Nephron progenitor cell (in vitro differentiated cells): ENCODE measurements at regions not wholly inside any gene's neighbourhood (a gene's known extent, or its start where the extent isn't known, plus 50 kb on each side); places are given as distances from the start of the nearest gene placed in this dataset.
A peak's percentile ranks its signal among the peaks of the same experiment; 100 is the strongest.

Experiments
- DNase-seq: peaks from one replicate; pipeline ENCODE4 v3.0.0; 2021
- H3K27ac Mint-ChIP-seq: 2 replicates; pipeline ENCODE4 v1.8.0; 2021; ENCODE audit warnings: mild to moderate bottlenecking, moderate library complexity, mixed read lengths
- H3K27me3 Mint-ChIP-seq: 2 replicates; pipeline ENCODE4 v1.8.0; 2021; ENCODE audit warnings: mild to moderate bottlenecking, low read depth, mixed read lengths; ENCODE audit not compliant: poor library complexity
- H3K36me3 Mint-ChIP-seq: 2 replicates; pipeline ENCODE4 v1.8.0; 2021; ENCODE audit warnings: low read depth, mixed read lengths
- H3K4me1 Mint-ChIP-seq: 2 replicates; pipeline ENCODE4 v1.8.0; 2021; ENCODE audit warnings: mixed read lengths
- H3K4me3 Mint-ChIP-seq: 2 replicates; pipeline ENCODE4 v1.8.0; 2021; ENCODE audit warnings: mild to moderate bottlenecking, moderate library complexity, mixed read lengths
- H3K9me3 Mint-ChIP-seq: 2 replicates; pipeline ENCODE4 v1.8.0; 2021; ENCODE audit warnings: mild to moderate bottlenecking, moderate library complexity, mixed read lengths
- CTCF ChIP-seq: fragments of 200-600 bp; sonication (generic); IDR thresholded peaks from 2 replicates; pipeline ENCODE4 v1.5.0; 2021; ENCODE audit warnings: antibody characterized with exemption

- H3K4me3 Mint-ChIP-seq: no peak overlapping the region
- H3K27me3 Mint-ChIP-seq: peaks cover 10% of the 10 kb centered on the region
- no peaks in the 10 kb centered on the region for H3K9me3 Mint-ChIP-seq
- H3K27ac Mint-ChIP-seq: no peak overlapping the region
- TF ChIP-seq CTCF: no peak
- H3K36me3 Mint-ChIP-seq: no peaks in the 10 kb centered on the region
- no peaks in the 10 kb centered on the region for H3K4me1 Mint-ChIP-seq
- peak; percentile 20 for DNase-seq
Observed at GRCh38 chr17:74099442-74100340, 103.8 kb upstream of the RPL38 start.

- Mint-ChIP-seq H3K27ac (no peak overlapping the region), H3K9me3 (no peaks in the 10 kb centered on the region), H3K27me3 (peaks cover 15% of the 10 kb centered on the region), H3K36me3 (no peaks in the 10 kb centered on the region), H3K4me1 (peaks cover 29% of the 10 kb centered on the region), H3K4me3 (no peak overlapping the region)
- no peak for DNase-seq
- TF ChIP-seq CTCF: no peak
Observed at GRCh38 chr17:74104921-74105320, 98.6 kb upstream of the RPL38 start.

- H3K9me3 Mint-ChIP-seq: no peaks in the 10 kb centered on the region
- DNase-seq: no peak
- H3K4me3 Mint-ChIP-seq: no peak overlapping the region
- H3K36me3 Mint-ChIP-seq: no peaks in the 10 kb centered on the region
- H3K4me1 Mint-ChIP-seq: peaks cover 43% of the 10 kb centered on the region
- TF ChIP-seq CTCF: no peak
- H3K27me3 Mint-ChIP-seq: peaks cover 18% of the 10 kb centered on the region
- H3K27ac Mint-ChIP-seq: no peak overlapping the region
Observed at GRCh38 chr17:74107107-74107506, 96.4 kb upstream of the RPL38 start.

- DNase-seq: no peak
Observed at GRCh38 chr17:74108126-74108705, 95.3 kb upstream of the RPL38 start.

GRCh38 chr17:74110467-74110866 is 93.0 kb upstream of the RPL38 start:
- peaks cover 20% of the 10 kb centered on the region for H3K27me3 Mint-ChIP-seq
- DNase-seq: peak; percentile 53
- H3K4me1 Mint-ChIP-seq: peaks cover 63% of the 10 kb centered on the region
- no peak overlapping the region for H3K4me3 Mint-ChIP-seq
- peaks cover 3% of the 10 kb centered on the region for H3K9me3 Mint-ChIP-seq
- TF ChIP-seq CTCF: no peak
- H3K27ac Mint-ChIP-seq: peak overlapping the region; percentile 70
- no peaks in the 10 kb centered on the region for H3K36me3 Mint-ChIP-seq

More at GRCh38 chr17:74108126-74108705, 95.3 kb upstream of the RPL38 start:
- peaks cover 3% of the 10 kb centered on the region for H3K9me3 Mint-ChIP-seq
- H3K36me3 Mint-ChIP-seq: no peaks in the 10 kb centered on the region
- H3K27me3 Mint-ChIP-seq: peaks cover 19% of the 10 kb centered on the region
- H3K4me3 Mint-ChIP-seq: peak overlapping the region; percentile 15
- no peak overlapping the region for H3K27ac Mint-ChIP-seq
- peaks cover 43% of the 10 kb centered on the region for H3K4me1 Mint-ChIP-seq
- no peak for TF ChIP-seq CTCF
